Omental fat pad (tissue), 3 donors: ENCODE measurements at regions not wholly inside any gene's neighbourhood (a gene's known extent, or its start where the extent isn't known, plus 50 kb on each side); places are given as distances from the start of the nearest gene placed in this dataset.

Experiments used
- ATAC-seq: fragments of 150-250 bp; one replicate; pipeline ENCODE4 v1.9.1; 2016; ENCODE audit warnings: mild to moderate bottlenecking, moderate library complexity; ENCODE audit not compliant: low FRiP score
- DNase-seq: peaks from one replicate; pipeline ENCODE4 v3.0.0-alpha.2; 2019; ENCODE audit warnings: low spot score
- TF ChIP-seq, protein P1 (sequence below), 3 donors: fragments of 450-650 bp; IDR thresholded peaks; one replicate each; pipeline ENCODE4 v1.5.1; 2016 to 2017; ENCODE audit warnings: antibody characterized with exemption in 3 of 3, mild to moderate bottlenecking in 3 of 3, moderate library complexity in 2 of 3

DNA sequence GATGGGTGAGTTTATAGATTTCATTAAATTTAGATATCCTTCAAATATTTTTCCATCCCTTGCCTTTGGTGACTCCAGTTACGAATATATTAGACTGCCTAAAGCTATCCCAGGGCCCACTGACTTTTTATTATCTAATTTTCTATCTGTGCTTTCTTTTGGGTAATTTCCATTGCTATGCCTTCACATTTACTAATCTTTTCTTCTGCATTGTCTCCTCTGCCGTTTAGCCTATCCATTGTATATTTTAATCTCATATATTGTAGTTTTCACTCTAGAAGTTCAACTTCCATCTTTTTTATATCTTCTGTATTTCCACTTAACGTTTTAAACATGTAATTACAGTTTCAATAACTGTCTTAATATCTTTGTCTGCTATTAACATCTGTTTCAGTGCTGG, 78.6 kb upstream of the HDAC9 start:
- ATAC-seq, result no peak
- TF ChIP-seq, protein P1, sequence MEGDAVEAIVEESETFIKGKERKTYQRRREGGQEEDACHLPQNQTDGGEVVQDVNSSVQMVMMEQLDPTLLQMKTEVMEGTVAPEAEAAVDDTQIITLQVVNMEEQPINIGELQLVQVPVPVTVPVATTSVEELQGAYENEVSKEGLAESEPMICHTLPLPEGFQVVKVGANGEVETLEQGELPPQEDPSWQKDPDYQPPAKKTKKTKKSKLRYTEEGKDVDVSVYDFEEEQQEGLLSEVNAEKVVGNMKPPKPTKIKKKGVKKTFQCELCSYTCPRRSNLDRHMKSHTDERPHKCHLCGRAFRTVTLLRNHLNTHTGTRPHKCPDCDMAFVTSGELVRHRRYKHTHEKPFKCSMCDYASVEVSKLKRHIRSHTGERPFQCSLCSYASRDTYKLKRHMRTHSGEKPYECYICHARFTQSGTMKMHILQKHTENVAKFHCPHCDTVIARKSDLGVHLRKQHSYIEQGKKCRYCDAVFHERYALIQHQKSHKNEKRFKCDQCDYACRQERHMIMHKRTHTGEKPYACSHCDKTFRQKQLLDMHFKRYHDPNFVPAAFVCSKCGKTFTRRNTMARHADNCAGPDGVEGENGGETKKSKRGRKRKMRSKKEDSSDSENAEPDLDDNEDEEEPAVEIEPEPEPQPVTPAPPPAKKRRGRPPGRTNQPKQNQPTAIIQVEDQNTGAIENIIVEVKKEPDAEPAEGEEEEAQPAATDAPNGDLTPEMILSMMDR (IDR thresholded peaks at IDR 0.05), result no peak
- DNase-seq, result no peak

DNA sequence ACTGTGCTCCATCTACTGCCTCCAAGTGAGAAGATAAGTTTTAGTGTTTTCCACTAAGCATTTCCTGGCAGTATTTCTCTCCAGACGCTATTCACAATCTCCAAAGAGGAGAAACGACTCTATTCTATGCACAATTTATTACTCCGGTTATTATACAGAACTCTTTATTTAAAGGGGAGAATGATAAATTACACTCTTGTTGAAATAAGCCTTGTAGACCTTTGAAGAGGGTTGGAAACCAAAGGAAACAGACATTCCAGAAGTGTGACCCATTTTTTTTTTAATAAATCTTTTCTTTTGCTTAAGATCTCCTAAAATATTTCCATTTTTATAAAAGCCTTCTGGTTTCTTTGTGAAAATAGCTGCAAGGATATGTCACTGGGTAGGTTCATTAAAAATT, 76.1 kb upstream of the HDAC9 start:
- DNase-seq, result no peak
- TF ChIP-seq, protein P1 (IDR thresholded peaks at IDR 0.05), result no peak
- no peak for ATAC-seq

DNA sequence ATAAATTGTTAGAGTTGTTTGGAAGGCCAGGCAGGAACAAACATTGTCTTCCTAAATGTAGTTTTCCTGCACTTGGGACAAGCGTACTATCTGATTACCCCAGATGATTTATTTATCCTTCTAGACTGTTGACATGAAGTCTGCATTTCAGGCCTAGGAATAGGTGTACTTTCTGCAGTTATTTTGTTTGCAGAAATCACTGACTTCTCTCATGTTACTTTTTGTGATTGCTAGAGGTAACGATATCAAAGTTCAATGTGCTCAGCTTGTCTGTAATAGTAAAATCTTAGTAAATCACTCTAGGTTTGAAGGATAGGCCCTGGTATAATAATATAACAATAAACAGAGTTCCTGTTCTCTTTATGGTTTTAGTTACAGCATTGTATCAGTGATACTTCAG, 75.4 kb upstream of the HDAC9 start:
- TF ChIP-seq, protein P1 (IDR thresholded peaks at IDR 0.05), result no peak
- DNase-seq (no peak), ATAC-seq (no peak)

DNA sequence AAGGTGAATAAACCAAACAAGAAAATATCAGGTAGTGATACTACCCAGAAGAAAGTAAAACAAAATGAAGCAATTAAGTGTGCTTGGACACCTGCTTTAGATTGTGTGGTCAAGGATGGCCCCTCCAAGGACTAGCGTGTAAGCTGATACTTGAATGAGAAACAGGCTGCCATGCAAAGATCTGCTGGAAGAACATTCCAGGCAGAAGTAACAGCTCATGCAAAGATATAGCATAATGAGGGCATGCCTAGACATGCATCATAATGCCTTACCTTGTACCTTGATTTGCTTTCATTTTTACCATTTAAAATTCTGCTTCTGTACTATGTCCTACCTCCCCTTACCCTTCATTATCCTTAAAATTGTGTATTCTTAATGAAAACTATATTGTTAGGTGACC, 74.8 kb upstream of the HDAC9 start:
- ATAC-seq, result no peak
- no peak for DNase-seq
- TF ChIP-seq, protein P1 (IDR thresholded peaks at IDR 0.05), result no peak

DNA sequence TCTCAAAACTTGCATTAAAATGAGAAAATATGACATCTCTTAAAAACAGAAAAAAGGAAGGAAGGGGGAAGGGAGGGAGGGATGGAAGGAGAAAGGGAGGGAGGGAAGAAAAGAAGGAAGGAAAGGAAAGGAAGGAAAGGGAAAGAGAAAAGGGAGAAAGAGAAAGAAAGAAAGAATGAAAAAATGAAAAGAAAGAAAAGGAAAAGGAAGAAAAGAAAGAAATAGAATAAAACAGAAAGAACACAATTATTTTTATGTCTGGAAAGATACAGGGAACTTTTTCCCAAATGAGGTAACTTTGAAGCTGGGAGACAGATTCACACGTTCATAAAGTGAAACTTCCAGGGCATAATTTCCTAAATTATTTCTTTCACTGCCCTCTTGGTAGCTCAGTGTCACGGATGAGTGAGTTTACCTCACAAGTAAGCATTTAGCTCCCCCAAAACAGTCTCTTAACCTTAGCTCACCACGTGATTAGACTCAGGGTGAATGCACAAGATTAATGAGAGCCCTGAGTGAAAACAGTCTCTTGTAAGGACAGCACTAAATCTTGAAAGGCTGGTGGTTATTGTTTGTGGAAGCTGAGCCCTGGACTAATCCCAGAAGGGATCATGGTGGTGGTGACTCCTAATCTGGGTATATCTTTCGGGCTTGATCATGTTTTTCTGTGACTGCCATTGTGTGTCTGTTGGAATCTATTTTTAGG, 74.1 kb upstream of the HDAC9 start:
- DNase-seq (no peak), ATAC-seq (no peak)
- TF ChIP-seq, protein P1 (IDR thresholded peaks at IDR 0.05), result no peak

DNA sequence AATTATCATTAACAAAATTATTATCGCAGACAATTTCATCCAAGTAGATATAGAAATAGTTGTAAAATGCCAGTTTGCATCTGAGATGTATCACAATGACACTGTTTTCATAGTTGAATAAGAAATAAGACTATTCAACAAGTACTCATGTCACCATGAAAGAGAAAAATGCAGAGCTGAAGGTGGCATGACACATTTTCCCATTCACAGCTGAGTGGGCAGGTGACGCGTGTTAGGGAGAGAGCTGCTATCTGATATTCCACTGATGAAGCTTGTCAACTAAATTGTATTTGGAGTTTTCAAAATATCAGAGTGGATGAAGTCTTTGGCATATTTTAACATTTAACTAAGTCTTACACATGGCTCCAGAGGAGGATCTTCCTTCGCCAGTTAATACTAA, 70.3 kb upstream of the HDAC9 start:
- ATAC-seq (no peak), DNase-seq (no peak)
- TF ChIP-seq, protein P1 (IDR thresholded peaks at IDR 0.05), result no peak

DNA sequence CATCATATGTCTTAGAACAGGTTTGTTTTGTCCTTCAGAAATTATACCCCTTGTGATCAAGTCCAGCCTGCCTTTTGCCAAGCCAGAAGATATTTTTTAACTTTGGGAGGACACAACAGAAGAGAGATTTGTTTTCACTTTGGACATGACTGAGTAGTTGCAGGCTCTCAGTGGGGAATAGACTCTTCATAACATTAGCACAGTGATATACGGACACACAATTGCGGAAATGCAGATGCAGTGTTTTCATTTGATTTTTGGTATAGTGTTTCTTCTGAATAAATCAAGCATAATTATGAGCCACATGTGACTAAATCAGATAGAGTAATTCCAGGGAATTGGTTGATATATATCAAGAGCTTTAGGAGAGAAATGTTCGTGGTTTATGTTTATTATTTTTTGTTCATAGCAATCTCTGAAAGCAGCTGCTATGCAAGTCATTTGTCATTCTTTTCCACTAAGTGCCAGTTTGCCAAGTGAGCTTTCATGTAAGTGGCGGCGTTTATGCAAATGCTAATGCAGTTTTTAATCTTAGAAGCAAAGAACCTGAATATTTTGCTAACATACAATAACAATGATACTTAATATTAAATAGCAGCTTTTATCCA, 69.6 kb upstream of the HDAC9 start:
- ATAC-seq (no peak), DNase-seq (no peak)
- TF ChIP-seq, protein P1 (IDR thresholded peaks at IDR 0.05), result no peak
